K562 (cell line): ENCODE measurements at regions not wholly inside any gene's neighbourhood (a gene's known extent, or its start where the extent isn't known, plus 50 kb on each side); places are given as distances from the start of the nearest gene placed in this dataset.

Experiments
- ATAC-seq: fragments of 200-7000 bp; cut with Tn5 transposase; 3 replicates; pipeline ENCODE4 v1.9.1; 2020; ENCODE audit warnings: moderate library complexity
- BruUV-seq: library from RNA; stranded (reverse); fragments of 400-500 nt; replicated peaks from 2 replicates; lab custom pipeline; 2021; lab: Mats Ljungman, UMichigan
- CTCF ChIA-PET: fragments of 300-600 bp; formaldehyde crosslinking; extraction: SDS; loops from one replicate; lab custom pipeline; 2021; ENCODE audit warnings: low intra/inter-chr PET ratio; lab: Yijun Ruan, JAX
- POLR2A ChIA-PET: fragments of 300-600, 350-650 bp; sonication (Branson Sonifier 250); formaldehyde crosslinking; extraction: SDS; loops from one replicate; lab custom pipeline; 2021; ENCODE audit warnings: antibody characterized with exemption, inconsistent platforms; lab: Yijun Ruan, JAX
- DNase-seq, 4 experiments: peaks; one replicate each; pipeline versions ENCODE4 v3.0.0 to v3.0.0-alpha.2; 2011 to 2018; ENCODE audit warnings: low spot score in 3 of 4, mixed read lengths in 3 of 4; ENCODE audit errors: extremely low read depth in 1 of 4
- FAIRE-seq: peaks from 2 replicates; lab custom pipeline; 2011; peaks lifted over from hg19 to GRCh38; lab: Jason Lieb, UNC
- H2AFZ ChIP-seq: 2 replicates; pipeline ENCODE4 v1.6.0; 2011; ENCODE audit warnings: low read depth, low read length, control low read depth, inconsistent platforms
- H3K27ac ChIP-seq: fragments of 200-600 bp; 3 replicates; pipeline ENCODE4 v1.8.0; 2011; ENCODE audit warnings: low read depth, mild to moderate bottlenecking, control low read depth, inconsistent platforms, low read length, moderate library complexity, mixed read lengths; ENCODE audit errors: extremely low read depth
- H3K27me3 ChIP-seq, 2 experiments: fragments of 300-600 bp in 1 of 2; 2 replicates in 1 of 2; 3 replicates in 1 of 2; pipeline versions ENCODE4 v1.6.0 to v1.8.0; 2011; ENCODE audit warnings: inconsistent platforms in 2 of 2, low read length in 2 of 2, mild to moderate bottlenecking in 1 of 2, mixed read lengths in 1 of 2, moderate library complexity in 1 of 2; ENCODE audit not compliant: control insufficient read depth in 2 of 2, insufficient read depth in 2 of 2
- H3K36me3 ChIP-seq: fragments of 300-600 bp; 3 replicates; pipeline ENCODE4 v1.8.0; 2011; ENCODE audit warnings: mild to moderate bottlenecking, low read length, inconsistent platforms; ENCODE audit not compliant: control insufficient read depth, insufficient read depth
- H3K4me1 ChIP-seq, 2 experiments: fragments of 200-600 bp in 1 of 2; replicated peaks in 1 of 2; 2 replicates in 1 of 2; 3 replicates in 1 of 2; pipeline versions ENCODE4 v1.5.1 to v1.8.0; 2011; ENCODE audit warnings: inconsistent platforms in 2 of 2, low read length in 2 of 2, mild to moderate bottlenecking in 1 of 2, mixed read lengths in 1 of 2, moderate library complexity in 1 of 2; ENCODE audit not compliant: control insufficient read depth in 2 of 2, insufficient read depth in 2 of 2
- H3K4me2 ChIP-seq: 2 replicates; pipeline ENCODE4 v1.6.1; 2011; ENCODE audit warnings: low read length, control low read depth, inconsistent platforms, mixed read lengths; ENCODE audit not compliant: insufficient read depth
- H3K4me3 ChIP-seq: fragments of 200-600 bp; sonication (generic), shearing (Covaris generic); 2 replicates; pipeline ENCODE4 v1.5.1; 2016; ENCODE audit warnings: control low read depth, inconsistent platforms
- H3K79me2 ChIP-seq: fragments of 200-600 bp; 3 replicates; pipeline ENCODE4 v1.8.0; 2011; ENCODE audit warnings: low read length, inconsistent platforms; ENCODE audit not compliant: control insufficient read depth, insufficient read depth
- H3K9ac ChIP-seq, 2 experiments: 2 replicates each; pipeline versions ENCODE4 v1.6.0 to v1.6.1; 2011; ENCODE audit warnings: low read depth in 2 of 2, low read length in 2 of 2, control low read depth in 1 of 2, inconsistent platforms in 1 of 2, mild to moderate bottlenecking in 1 of 2, mixed read lengths in 1 of 2; ENCODE audit not compliant: insufficient read depth in 1 of 2
- H3K9me1 ChIP-seq: one replicate; pipeline ENCODE4 v1.6.0; 2011; ENCODE audit warnings: inconsistent platforms, mild to moderate bottlenecking, low read length, moderate library complexity; ENCODE audit not compliant: control insufficient read depth, insufficient read depth
- H3K9me3 ChIP-seq: replicated peaks from 2 replicates; pipeline ENCODE4 v1.5.1; 2011; ENCODE audit warnings: low read depth, low read length, inconsistent platforms; ENCODE audit not compliant: control insufficient read depth, insufficient read depth
- H4K20me1 ChIP-seq: replicated peaks from 2 replicates; pipeline ENCODE4 v1.6.1; 2011; ENCODE audit warnings: low read length, inconsistent platforms, mixed read lengths; ENCODE audit not compliant: control insufficient read depth, insufficient read depth
- ELF1 ChIP-seq: fragments of 200-800 bp; sonication (Bioruptor generic); IDR thresholded peaks from 2 replicates; pipeline ENCODE4 v1.6.1; 2016; ENCODE audit warnings: missing genetic modification characterization, missing compliant biosample characterization
- EP300 ChIP-seq: IDR thresholded peaks from 2 replicates; pipeline ENCODE4 v1.6.1; 2012; ENCODE audit warnings: low read length, improper control_type of control experiment
- ESRRA ChIP-seq: fragments of 450-650 bp; IDR thresholded peaks from 2 replicates; pipeline ENCODE4 v1.6.1; 2014; ENCODE audit warnings: low read depth, mild to moderate bottlenecking, moderate library complexity, borderline replicate concordance
- NRF1 ChIP-seq, 2 experiments: fragments of 450-650 bp; IDR thresholded peaks in 1 of 2; conservative IDR thresholded peaks in 1 of 2; 2 replicates each; pipeline ENCODE4 v1.6.1; 2014; ENCODE audit warnings: mild to moderate bottlenecking in 2 of 2
- SMARCA5 ChIP-seq: fragments of 450-650 bp; IDR thresholded peaks from 2 replicates; pipeline ENCODE4 v1.6.1; 2016
- SNIP1 ChIP-seq: fragments of 450-650 bp; IDR thresholded peaks from 2 replicates; pipeline ENCODE4 v1.7.1; 2017; ENCODE audit warnings: low read depth, mild to moderate bottlenecking
- TAF15 ChIP-seq: fragments of 200-400 bp; formaldehyde crosslinking; IDR thresholded peaks from 2 replicates; pipeline ENCODE4 v1.6.1; 2017; ENCODE audit warnings: mild to moderate bottlenecking, low read depth, low read length, moderate library complexity
- TAF7 ChIP-seq: fragments of 450-650 bp; IDR thresholded peaks from 2 replicates; pipeline ENCODE4 v1.6.1; 2016; ENCODE audit warnings: missing genetic modification characterization, missing compliant biosample characterization
- ZNF561 ChIP-seq: fragments of 450-650 bp; formaldehyde crosslinking; conservative IDR thresholded peaks from 2 replicates; pipeline ENCODE4 v1.4.0; 2020; ENCODE audit warnings: mild to moderate bottlenecking, moderate library complexity
- ZNF77 ChIP-seq: fragments of 250-450 bp; sonication (Bioruptor Pico); IDR thresholded peaks from 2 replicates; pipeline ENCODE4 v1.5.0; 2020
- WGBS: fragments of 100-300 bp; shearing (Covaris generic); methylation state at CpG from one replicate; pipeline ENCODE4 v1.1.6; 2016; ENCODE audit warnings: low coverage, mixed read lengths; ENCODE audit not compliant: insufficient coverage; ENCODE audit errors: missing lambda C conversion rate; 5-methylcytosine and 5-hydroxymethylcytosine counted together
- in situ Hi-C: fragments of 300-500 bp; cut with MboI; formaldehyde crosslinking; loops from 4 replicates; pipeline ENCODE4 v1.15.0; 2018; ENCODE audit warnings: inconsistent platforms, mixed read lengths
- intact Hi-C: fragments of 100-400 bp; cut with micrococcal nuclease; formaldehyde crosslinking; loops from 2 replicates; pipeline ENCODE4 v1.14.2; 2022
- TF ChIP-seq, protein P1 (sequence below): fragments of 450-650 bp; IDR thresholded peaks from 2 replicates; pipeline ENCODE4 v1.7.0; 2016; ENCODE audit warnings: borderline replicate concordance
- TF ChIP-seq, protein P2 (sequence below), 2 experiments: fragments of 450-650 bp; conservative IDR thresholded peaks; 2 replicates each; pipeline ENCODE4 v1.6.1; 2017; ENCODE audit warnings: mild to moderate bottlenecking in 2 of 2, moderate library complexity in 2 of 2
- TF ChIP-seq, protein P3 (sequence below): fragments of 250-450 bp; sonication (Bioruptor Pico); IDR thresholded peaks from 2 replicates; pipeline ENCODE4 v1.8.0; 2021; ENCODE audit warnings: moderate library complexity, mild to moderate bottlenecking, inconsistent platforms
- TF ChIP-seq, protein P4 (sequence below): fragments of 450-650 bp; formaldehyde crosslinking; IDR thresholded peaks from 2 replicates; pipeline ENCODE4 v1.4.0; 2020; ENCODE audit warnings: mild to moderate bottlenecking, moderate library complexity
- TF ChIP-seq, protein P5 (sequence below): sonication (generic); formaldehyde crosslinking; IDR thresholded peaks from 2 replicates; pipeline ENCODE4 v1.9.0; 2022; ENCODE audit warnings: mild to moderate bottlenecking, missing genetic modification reagents
- TF ChIP-seq, protein P6 (sequence below): sonication (generic); formaldehyde crosslinking; IDR thresholded peaks from 2 replicates; pipeline ENCODE4 v1.8.0; 2022; ENCODE audit warnings: missing genetic modification reagents, mild to moderate bottlenecking, borderline replicate concordance

DNA sequence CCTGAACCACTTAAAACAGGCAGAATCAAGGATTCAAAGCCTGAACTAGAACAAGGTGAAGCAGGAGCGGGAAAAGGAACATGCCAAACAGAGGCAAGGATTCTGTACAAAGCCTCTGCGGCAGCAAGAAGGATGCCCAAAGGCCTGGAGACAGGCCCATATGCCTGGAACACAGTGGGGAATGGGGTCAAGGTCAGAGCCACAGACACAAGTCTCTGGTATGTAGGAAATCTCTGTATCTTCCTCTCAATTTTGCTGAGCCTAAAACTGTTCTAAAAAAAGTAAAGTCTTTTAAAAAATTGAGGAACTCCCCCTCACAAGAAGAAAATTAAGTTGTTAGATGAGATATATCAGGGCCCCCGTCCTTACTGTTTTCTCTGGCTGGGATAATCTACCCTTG is 175.9 kb upstream of the GHITM start:
- Histone ChIP-seq H2AFZ (no peak overlapping the region), H3K4me1 (no peaks in the 10 kb centered on the region), H3K9me1 (no peaks in the 10 kb centered on the region), H3K36me3 (no peaks in the 10 kb centered on the region), H4K20me1 (no peaks in the 10 kb centered on the region; the same call in 1 of the 2 replicates), H3K4me3 (no peak overlapping the region), H3K79me2 (no peaks in the 10 kb centered on the region), H3K9me3 (no peaks in the 10 kb centered on the region), H3K9ac (no peak overlapping the region), H3K27ac (no peak overlapping the region), H3K4me2 (no peak overlapping the region), H3K27me3 (no peaks in the 10 kb centered on the region)
- FAIRE-seq = no peak
- no TSS peak for BruUV-seq
- ChIA-PET POLR2A (no interaction called here), CTCF (no interaction called here)
- 0% methylated on average over 3 of the region's 3 CpGs for WGBS
- intact Hi-C loops (no loop called here), in situ Hi-C loops (no loop called here)
- ATAC-seq = no peak
- no peak for DNase-seq
- TF ChIP-seq, protein P1, sequence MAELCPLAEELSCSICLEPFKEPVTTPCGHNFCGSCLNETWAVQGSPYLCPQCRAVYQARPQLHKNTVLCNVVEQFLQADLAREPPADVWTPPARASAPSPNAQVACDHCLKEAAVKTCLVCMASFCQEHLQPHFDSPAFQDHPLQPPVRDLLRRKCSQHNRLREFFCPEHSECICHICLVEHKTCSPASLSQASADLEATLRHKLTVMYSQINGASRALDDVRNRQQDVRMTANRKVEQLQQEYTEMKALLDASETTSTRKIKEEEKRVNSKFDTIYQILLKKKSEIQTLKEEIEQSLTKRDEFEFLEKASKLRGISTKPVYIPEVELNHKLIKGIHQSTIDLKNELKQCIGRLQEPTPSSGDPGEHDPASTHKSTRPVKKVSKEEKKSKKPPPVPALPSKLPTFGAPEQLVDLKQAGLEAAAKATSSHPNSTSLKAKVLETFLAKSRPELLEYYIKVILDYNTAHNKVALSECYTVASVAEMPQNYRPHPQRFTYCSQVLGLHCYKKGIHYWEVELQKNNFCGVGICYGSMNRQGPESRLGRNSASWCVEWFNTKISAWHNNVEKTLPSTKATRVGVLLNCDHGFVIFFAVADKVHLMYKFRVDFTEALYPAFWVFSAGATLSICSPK = no peak
- TF ChIP-seq, protein P2, sequence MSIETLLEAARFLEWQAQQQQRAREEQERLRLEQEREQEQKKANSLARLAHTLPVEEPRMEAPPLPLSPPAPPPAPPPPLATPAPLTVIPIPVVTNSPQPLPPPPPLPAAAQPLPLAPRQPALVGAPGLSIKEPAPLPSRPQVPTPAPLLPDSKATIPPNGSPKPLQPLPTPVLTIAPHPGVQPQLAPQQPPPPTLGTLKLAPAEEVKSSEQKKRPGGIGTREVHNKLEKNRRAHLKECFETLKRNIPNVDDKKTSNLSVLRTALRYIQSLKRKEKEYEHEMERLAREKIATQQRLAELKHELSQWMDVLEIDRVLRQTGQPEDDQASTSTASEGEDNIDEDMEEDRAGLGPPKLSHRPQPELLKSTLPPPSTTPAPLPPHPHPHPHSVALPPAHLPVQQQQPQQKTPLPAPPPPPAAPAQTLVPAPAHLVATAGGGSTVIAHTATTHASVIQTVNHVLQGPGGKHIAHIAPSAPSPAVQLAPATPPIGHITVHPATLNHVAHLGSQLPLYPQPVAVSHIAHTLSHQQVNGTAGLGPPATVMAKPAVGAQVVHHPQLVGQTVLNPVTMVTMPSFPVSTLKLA (conservative IDR thresholded peaks at IDR 0.05) = no peak
- TF ChIP-seq, protein P3, sequence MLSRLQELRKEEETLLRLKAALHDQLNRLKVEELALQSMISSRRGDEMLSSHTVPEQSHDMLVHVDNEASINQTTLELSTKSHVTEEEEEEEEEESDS (CRISPR knock-in tag) = no peak
- TF ChIP-seq ESRRA = no peak
- TF ChIP-seq SMARCA5 = no peak
- no peak for TF ChIP-seq SNIP1
- TF ChIP-seq ELF1 (tag) = no peak
- TF ChIP-seq EP300 = no peak
- TF ChIP-seq, protein P4, sequence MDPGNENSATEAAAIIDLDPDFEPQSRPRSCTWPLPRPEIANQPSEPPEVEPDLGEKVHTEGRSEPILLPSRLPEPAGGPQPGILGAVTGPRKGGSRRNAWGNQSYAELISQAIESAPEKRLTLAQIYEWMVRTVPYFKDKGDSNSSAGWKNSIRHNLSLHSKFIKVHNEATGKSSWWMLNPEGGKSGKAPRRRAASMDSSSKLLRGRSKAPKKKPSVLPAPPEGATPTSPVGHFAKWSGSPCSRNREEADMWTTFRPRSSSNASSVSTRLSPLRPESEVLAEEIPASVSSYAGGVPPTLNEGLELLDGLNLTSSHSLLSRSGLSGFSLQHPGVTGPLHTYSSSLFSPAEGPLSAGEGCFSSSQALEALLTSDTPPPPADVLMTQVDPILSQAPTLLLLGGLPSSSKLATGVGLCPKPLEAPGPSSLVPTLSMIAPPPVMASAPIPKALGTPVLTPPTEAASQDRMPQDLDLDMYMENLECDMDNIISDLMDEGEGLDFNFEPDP = no peak
- TF ChIP-seq, protein P5, sequence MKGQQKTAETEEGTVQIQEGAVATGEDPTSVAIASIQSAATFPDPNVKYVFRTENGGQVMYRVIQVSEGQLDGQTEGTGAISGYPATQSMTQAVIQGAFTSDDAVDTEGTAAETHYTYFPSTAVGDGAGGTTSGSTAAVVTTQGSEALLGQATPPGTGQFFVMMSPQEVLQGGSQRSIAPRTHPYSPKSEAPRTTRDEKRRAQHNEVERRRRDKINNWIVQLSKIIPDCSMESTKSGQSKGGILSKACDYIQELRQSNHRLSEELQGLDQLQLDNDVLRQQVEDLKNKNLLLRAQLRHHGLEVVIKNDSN (CRISPR knock-in tag) = no peak
- TF ChIP-seq NRF1 (conservative IDR thresholded peaks at IDR 0.05 in 1 of 2, IDR thresholded peaks at IDR 0.05 in 1 of 2) = no peak
- TF ChIP-seq, protein P6, sequence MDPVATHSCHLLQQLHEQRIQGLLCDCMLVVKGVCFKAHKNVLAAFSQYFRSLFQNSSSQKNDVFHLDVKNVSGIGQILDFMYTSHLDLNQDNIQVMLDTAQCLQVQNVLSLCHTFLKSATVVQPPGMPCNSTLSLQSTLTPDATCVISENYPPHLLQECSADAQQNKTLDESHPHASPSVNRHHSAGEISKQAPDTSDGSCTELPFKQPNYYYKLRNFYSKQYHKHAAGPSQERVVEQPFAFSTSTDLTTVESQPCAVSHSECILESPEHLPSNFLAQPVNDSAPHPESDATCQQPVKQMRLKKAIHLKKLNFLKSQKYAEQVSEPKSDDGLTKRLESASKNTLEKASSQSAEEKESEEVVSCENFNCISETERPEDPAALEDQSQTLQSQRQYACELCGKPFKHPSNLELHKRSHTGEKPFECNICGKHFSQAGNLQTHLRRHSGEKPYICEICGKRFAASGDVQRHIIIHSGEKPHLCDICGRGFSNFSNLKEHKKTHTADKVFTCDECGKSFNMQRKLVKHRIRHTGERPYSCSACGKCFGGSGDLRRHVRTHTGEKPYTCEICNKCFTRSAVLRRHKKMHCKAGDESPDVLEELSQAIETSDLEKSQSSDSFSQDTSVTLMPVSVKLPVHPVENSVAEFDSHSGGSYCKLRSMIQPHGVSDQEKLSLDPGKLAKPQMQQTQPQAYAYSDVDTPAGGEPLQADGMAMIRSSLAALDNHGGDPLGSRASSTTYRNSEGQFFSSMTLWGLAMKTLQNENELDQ = no peak
- TF ChIP-seq TAF15 = no peak
- TF ChIP-seq ZNF77 (CRISPR knock-in tag) = no peak
- TF ChIP-seq ZNF561 (CRISPR knock-in tag) = no peak
- TF ChIP-seq TAF7 (tag) = no peak
